ENCODE measurements at regions not wholly inside any gene's neighbourhood (a gene's known extent, or its start where the extent isn't known, plus 50 kb on each side); places are given as distances from the start of the nearest gene placed in this dataset.
"Not testable (repeated sequence)": the region's sequence is repeated elsewhere in the genome, so short reads cannot be mapped to it uniquely, and the experiment has no call there.

DNA sequence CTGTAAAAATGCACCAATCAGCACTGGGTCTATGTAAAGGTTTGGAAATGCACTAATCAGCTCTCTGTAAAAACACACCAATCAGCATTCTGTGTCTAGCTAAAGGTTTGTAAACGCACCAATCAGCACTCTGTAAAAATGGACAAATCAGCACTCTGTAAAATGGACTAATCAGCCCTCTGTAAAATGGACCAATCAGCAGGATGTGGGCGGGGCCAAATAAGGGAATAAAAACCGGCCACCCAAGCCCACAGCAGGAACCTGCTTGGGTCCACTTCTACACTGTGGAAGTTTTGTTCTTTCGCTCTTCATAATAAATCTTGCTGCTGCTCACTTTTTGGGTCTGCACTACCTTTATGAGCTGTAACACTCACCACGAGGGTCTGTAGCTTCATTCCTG lies 101.0 kb downstream of the SMC2 start:
- H3K27me3 Mint-ChIP-seq, H3K36me3 Mint-ChIP-seq: not testable (repeated sequence)

DNA sequence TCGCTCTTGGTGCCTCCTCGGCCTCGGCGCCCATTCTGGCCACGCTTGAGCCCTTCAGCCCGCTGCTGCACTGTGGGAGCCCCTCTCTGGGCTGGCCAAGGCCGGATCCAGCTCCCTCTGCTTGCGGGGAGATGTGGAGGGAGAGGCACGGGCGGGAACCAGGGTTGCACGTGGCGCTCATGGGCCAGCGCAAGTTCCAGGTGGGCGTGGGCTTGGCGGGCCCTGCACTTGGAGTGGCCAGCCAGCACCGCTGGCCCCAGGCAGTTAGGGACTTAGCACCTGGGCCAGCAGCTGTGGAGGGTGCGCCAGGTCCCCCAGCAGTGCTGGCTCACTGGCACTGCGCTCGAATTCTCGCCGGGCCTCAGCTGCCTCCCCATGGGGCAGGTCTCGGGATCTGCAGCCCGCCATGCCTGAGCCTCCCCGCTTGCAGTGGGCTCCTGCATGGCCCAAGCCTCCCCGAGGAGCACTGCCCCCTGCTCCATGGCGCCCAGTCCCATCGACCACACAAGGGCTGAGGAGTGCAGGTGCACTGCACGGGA lies 106.4 kb downstream of the SMC2 start:
- Mint-ChIP-seq H3K27ac (no peak overlapping the region), H3K9me3 (peaks cover 0 to 1% of the 10 kb centered on the region in 2 donors), H3K4me3 (no peak overlapping the region), H3K36me3 (no peaks in the 10 kb centered on the region), H3K27me3 (no peaks in the 10 kb centered on the region), H3K4me1 (no peaks in the 10 kb centered on the region)
- DNase-seq (no peak), ATAC-seq (replicated peaks) (no peak)

More for the DNA sequence above, 101.0 kb downstream of the SMC2 start:
- not testable (repeated sequence) for DNase-seq; H3K4me3 Mint-ChIP-seq; ATAC-seq (replicated peaks); H3K27ac Mint-ChIP-seq; H3K4me1 Mint-ChIP-seq; H3K9me3 Mint-ChIP-seq

DNA sequence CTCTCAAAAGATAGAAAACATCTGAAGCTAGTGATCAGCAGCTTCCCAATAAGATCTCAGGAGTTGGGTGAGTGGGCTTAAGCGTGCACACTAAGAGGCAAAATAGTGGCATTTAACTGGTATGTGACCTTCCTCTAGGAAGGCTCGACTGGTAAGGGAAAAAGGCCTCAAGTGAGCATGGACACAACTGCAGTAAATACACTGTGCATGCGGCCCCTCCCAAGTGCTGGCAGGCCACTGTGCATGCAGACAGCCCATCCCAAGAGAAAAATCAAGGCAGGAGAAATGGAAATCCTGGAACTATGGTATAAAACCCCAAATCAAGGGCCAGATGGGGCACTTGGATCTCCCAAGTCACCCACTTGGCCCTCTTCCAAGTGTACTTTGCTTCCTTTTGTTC lies 112.7 kb downstream of the SMC2 start:
- Mint-ChIP-seq H3K4me3 (no peak overlapping the region), H3K27me3 (no peaks in the 10 kb centered on the region), H3K9me3 (no peaks in the 10 kb centered on the region), H3K27ac (no peak overlapping the region), H3K4me1 (no peaks in the 10 kb centered on the region), H3K36me3 (no peaks in the 10 kb centered on the region)
- ATAC-seq (replicated peaks) = no peak
- no peak for DNase-seq

DNA sequence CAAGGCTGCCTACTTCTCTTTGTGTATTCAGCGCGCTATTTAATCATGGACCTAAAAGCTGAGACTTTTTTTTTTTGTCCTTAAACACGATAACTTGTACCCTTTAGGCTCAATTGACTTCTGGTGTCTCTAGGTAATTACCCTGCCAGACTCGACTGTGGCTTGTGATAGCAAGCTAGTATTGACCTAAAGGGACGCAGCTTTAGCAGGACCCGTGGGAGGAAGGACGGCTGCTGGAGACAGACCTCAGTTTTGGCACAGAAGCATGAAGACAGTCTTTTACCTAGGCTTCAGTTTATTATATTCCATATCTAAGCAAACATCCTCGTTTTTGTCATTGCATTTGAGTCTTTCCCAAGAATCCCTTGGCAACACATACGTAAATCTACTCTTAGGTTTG lies 115.3 kb downstream of the SMC2 start:
- Mint-ChIP-seq H3K9me3 (peaks cover 4% of the 10 kb centered on the region in 2 donors), H3K4me3 (no peak overlapping the region), H3K4me1 (no peaks in the 10 kb centered on the region), H3K27me3 (no peaks in the 10 kb centered on the region), H3K36me3 (no peaks in the 10 kb centered on the region), H3K27ac (no peak overlapping the region)
- DNase-seq = no peak
- ATAC-seq (replicated peaks) = no peak

DNA sequence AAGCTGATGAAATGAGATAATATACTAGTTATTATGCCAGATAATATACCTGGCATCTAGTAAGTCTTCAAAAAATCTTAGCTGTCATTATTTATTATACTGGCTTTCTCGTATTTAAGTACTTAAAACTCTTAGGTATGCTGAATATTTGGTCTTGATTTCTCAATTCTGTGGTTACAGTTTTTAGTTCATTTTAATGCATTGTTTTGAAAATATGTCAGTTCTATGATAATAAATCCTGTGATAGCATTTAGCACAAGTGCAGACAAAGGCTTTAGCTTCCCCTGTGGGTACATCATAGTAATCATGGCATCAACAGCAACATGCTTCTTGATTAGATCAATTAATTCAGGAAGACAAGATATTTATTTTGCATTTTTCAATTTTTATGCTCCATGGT lies 133.0 kb downstream of the SMC2 start:
- no peak overlapping the region for H3K4me3 Mint-ChIP-seq
- DNase-seq (no peak), ATAC-seq (replicated peaks) (no peak)
- H3K36me3 Mint-ChIP-seq = no peaks in the 10 kb centered on the region
- H3K4me1 Mint-ChIP-seq = no peaks in the 10 kb centered on the region
- H3K27me3 Mint-ChIP-seq = no peaks in the 10 kb centered on the region
- no peaks in the 10 kb centered on the region for H3K9me3 Mint-ChIP-seq
- no peak overlapping the region for H3K27ac Mint-ChIP-seq

DNA sequence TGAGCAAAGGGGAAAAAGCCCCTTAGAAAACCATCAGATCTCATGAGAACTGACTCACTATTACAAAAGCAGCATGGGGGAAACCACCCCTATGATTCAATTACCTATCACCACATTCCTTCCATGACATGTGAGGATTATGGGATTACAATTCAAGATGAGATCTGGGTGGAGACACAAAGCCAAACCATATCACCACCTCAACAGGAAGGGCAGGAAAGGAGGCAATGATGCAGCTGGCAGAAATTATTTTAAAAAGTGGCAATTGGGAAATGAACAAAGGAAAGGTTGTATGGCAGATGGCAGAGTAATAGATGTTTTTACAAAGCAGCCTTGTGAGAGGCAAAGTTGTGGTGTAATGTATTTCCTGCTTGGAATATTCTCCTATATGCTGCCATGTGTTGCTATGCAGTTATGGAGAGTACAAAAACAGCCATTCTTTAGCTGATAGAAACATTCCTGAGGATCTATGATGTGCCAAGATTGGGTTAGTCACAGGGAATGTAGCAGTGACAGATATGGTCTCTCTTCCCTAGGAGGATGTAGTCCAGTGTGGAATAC lies 138.8 kb downstream of the SMC2 start:
- Mint-ChIP-seq H3K27me3 (no peaks in the 10 kb centered on the region), H3K9me3 (peaks cover 4% of the 10 kb centered on the region in 2 donors), H3K36me3 (no peaks in the 10 kb centered on the region), H3K4me1 (no peaks in the 10 kb centered on the region), H3K4me3 (no peak overlapping the region), H3K27ac (no peak overlapping the region)
- DNase-seq (no peak), ATAC-seq (replicated peaks) (no peak)

DNA sequence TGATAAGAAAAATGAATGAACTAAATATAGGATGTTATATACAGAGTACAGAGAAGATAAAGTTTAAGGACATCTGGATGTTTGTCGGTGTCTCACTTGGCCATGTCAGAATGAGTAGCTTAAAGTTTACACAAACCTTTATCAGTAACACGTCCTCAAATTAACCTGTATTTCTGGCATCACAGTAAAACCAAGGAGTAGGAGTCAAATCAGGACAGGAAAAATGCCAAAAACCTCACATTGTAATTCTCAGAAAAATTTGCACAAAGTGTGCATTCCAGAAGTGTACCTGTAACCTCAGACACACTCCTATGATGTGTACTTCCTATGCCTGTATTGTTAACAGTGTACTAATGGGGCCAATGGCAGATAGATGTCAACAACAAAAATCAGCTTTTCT lies 139.3 kb downstream of the SMC2 start:
- no peaks in the 10 kb centered on the region for H3K27me3 Mint-ChIP-seq
- no peaks in the 10 kb centered on the region for H3K4me1 Mint-ChIP-seq
- H3K27ac Mint-ChIP-seq = no peak overlapping the region
- no peak overlapping the region for H3K4me3 Mint-ChIP-seq
- H3K36me3 Mint-ChIP-seq = no peaks in the 10 kb centered on the region
- ATAC-seq (replicated peaks) (no peak), DNase-seq (no peak)
- peaks cover 4% of the 10 kb centered on the region in 2 donors for H3K9me3 Mint-ChIP-seq

DNA sequence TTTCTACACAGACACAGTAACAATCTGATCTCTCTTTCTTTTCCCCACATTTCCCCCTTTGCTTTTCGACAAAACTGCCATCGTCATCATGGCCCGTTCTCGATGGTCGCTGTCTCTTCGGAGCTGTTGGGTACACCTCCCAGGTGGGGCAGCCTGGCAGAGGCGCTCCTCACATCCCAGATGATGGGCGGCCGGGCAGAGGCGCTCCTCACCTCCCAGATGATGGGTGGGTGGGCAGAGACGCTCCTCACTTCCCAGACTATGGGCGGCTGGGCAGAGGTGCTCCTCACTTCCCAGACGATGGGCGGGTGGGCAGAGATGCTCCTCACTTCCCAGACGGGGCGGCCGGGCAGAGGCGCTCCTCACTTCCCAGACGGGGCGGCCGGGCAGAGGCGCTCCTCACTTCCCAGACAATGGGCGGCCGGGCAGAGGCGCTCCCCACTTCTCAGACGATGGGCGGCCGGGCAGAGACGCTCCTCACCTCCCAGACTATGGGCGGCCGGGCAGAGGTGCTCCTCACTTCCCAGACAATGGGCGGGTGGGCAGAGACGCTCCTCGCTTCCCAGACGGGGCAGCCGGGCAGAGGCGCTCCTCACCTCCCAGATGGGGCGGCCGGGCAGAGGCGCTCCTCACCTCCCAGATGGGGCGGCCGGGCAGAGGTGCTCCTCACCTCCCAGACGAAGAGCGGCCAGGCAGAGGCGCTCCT lies 140.7 kb downstream of the SMC2 start:
- H3K36me3 Mint-ChIP-seq; H3K27ac Mint-ChIP-seq; DNase-seq; H3K4me3 Mint-ChIP-seq; H3K27me3 Mint-ChIP-seq; H3K4me1 Mint-ChIP-seq; ATAC-seq (replicated peaks); H3K9me3 Mint-ChIP-seq: not testable (repeated sequence)

DNA sequence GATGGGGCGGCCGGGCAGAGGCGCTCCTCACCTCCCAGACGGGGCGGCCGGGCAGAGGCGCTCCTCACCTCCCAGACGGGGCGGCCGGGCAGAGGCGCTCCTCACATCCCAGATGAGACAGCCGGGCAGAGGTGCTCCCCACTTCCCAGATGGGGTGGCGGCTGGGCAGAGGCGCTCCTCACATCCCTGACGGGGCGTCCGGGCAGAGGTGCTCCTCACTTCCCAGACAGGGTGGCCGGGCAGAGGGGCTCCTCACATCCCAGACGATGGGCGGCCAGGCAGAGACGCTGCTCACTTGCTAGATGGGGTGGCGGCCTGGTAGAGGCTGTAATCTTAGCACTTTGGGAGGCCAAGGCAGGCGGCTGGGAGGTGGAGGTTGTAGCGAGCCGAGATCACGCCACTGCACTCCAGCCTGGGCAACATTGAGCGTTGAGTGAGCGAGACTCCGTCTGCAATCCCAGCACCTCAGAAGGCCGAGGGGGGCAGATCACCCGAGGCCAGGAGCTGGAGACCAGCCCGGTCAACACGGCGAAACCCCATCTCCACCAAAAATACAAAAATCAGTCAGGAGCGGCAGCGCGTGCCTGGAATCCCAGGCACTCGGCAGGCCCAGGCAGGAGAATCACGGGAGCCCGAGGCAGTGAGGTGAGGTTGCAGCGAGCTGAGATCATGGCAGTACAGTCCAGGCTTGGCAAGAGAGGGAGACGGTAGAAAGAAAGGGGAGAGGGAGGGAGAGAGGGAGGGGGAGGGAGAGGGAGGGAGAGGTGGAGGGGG lies 141.4 kb downstream of the SMC2 start:
- H3K36me3 Mint-ChIP-seq; H3K27ac Mint-ChIP-seq; H3K4me1 Mint-ChIP-seq; H3K27me3 Mint-ChIP-seq; DNase-seq; ATAC-seq (replicated peaks); H3K4me3 Mint-ChIP-seq; H3K9me3 Mint-ChIP-seq: not testable (repeated sequence)

DNA sequence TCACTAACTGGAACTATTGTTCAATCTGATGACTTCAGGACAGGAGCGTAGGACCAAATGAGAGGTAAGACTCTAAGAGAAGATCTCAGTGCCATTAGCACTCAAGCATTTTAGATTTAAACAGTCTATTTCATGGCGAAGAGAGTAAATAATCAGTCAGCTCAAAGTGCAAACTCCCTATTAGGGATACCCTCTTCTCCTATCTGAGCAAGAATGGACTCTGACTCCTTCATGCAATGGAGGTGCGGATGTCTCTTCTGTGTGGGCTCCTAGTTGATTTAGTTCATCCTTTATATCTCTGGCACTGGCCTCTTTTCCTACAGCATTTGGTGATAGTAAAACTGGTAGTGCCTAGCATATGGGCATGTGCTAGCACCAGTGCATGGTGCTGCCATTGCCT lies 144.6 kb downstream of the SMC2 start:
- H3K36me3 Mint-ChIP-seq = no peaks in the 10 kb centered on the region
- DNase-seq = no peak
- no peak overlapping the region for H3K4me3 Mint-ChIP-seq
- peaks cover 4 to 5% of the 10 kb centered on the region in 2 donors for H3K9me3 Mint-ChIP-seq
- no peaks in the 10 kb centered on the region for H3K4me1 Mint-ChIP-seq
- no peak for ATAC-seq (replicated peaks)
- H3K27ac Mint-ChIP-seq = no peak overlapping the region
- H3K27me3 Mint-ChIP-seq = no peaks in the 10 kb centered on the region

DNA sequence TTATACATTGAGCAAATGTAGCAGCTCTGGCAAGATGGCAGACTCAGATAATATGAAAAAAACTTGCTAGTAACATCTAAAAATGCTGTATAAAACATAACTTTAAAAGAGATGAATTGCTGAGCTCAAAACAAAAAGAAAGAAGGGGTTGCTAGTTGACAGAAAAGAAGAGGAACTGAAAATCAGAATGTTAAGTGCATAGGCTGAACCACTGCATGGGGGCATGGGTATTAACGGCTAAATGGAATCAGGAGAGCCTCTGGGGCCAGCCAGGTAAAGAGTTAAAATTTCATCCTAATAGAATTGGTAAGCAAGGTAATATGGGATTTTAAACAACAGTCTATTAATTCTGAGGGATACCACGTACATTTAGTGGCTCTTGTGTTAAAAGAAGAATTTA lies 146.8 kb downstream of the SMC2 start:
- no peaks in the 10 kb centered on the region for H3K4me1 Mint-ChIP-seq
- H3K9me3 Mint-ChIP-seq = peaks cover 0 to 2% of the 10 kb centered on the region in 2 donors
- no peak overlapping the region for H3K27ac Mint-ChIP-seq
- H3K36me3 Mint-ChIP-seq = no peaks in the 10 kb centered on the region
- no peak for DNase-seq
- no peak for ATAC-seq (replicated peaks)
- no peaks in the 10 kb centered on the region for H3K27me3 Mint-ChIP-seq
- no peak overlapping the region for H3K4me3 Mint-ChIP-seq

DNA sequence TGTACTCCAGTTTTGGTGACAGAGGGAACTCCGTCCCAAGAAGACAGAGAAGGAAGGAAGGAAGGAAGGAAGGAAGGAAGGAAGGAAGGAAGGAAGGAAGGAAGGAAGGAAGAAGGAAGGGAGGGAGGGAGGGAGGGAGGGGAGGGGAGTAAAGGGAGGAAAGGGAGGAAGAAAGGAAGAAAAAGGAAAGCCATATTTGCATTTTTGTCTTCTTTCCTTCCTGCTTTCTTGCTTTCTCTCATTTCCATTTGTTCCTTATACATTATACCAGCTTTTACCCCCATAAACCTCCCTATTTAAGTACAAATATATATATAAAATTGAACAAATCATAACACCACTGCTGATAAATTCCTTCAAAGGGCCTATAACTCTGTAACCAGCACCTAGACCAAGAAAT lies 151.8 kb downstream of the SMC2 start:
- H3K27me3 Mint-ChIP-seq = no peaks in the 10 kb centered on the region
- no peak for ATAC-seq (replicated peaks)
- H3K4me1 Mint-ChIP-seq = no peaks in the 10 kb centered on the region
- H3K4me3 Mint-ChIP-seq = no peak overlapping the region
- no peak for DNase-seq
- H3K9me3 Mint-ChIP-seq = peaks cover 0 to 2% of the 10 kb centered on the region in 2 donors
- peak overlapping the region; percentile 21 for H3K27ac Mint-ChIP-seq
- no peaks in the 10 kb centered on the region for H3K36me3 Mint-ChIP-seq

DNA sequence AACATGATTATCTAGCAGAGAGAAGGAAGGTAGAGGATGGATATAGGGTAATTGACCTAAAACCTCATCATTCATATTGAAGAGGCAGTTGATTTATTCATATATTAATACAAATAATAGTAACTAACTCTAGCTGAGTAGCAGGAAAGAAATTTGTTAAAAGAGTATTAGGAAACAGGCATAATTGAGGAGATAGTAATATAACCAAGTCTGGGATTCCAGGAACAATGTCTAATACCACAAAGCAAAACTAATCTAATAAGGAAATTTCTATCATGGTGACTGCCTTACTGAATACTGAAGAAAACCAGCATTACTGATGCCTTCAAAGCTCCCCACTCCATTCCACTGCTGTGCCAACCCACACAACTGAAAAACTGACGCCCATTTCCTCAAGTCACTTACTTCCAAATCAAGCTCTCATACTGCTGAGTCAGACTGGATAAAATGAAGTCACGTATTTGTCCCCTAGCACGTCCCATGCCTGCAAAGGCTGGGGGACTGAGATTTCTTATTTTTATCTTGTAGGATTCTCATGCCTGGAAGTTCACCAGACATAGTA lies 153.9 kb downstream of the SMC2 start:
- Mint-ChIP-seq H3K27ac (no peak overlapping the region), H3K27me3 (no peaks in the 10 kb centered on the region), H3K9me3 (peaks cover 5 to 9% of the 10 kb centered on the region in 2 donors), H3K4me1 (no peaks in the 10 kb centered on the region), H3K4me3 (no peak overlapping the region), H3K36me3 (no peaks in the 10 kb centered on the region)
- ATAC-seq (replicated peaks) (no peak), DNase-seq (no peak)

DNA sequence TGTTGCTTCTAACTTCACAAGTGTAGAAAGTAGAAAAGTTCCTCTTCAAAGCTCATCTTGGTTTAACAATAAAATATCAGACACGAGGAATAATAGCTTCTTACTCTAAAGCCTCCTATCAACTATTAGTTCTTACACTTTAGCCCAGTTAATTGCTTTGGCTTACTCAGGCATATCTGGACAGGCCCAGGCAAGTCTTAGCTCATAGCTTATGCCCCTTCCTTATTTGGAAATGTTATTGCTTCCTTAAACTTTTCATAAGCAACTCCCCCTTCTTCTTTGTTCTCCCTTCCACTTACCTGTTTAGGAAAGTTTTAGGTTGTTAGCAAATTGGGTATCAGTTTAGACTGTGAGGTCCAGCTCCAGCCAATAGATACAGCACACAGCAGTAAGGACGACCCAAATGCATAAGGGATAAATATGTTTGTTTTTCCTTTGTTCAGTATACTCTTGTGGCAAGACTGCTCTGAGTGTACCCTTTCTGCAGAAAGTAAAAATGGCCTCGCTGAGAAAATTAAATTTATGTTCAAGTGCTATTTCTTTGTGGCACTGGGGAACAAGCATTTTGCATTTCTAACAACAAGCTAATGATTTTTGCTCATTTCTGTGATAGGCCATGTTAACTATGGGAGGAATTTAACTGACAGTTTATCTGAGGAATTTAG lies 162.1 kb downstream of the SMC2 start:
- ATAC-seq (replicated peaks) = no peak

More for the DNA sequence above, 162.1 kb downstream of the SMC2 start:
- Mint-ChIP-seq H3K4me3 (no peak overlapping the region), H3K4me1 (no peaks in the 10 kb centered on the region), H3K27ac (no peak overlapping the region), H3K27me3 (peaks cover 0 to 6% of the 10 kb centered on the region in 2 donors), H3K9me3 (peaks cover 12 to 13% of the 10 kb centered on the region in 2 donors), H3K36me3 (no peaks in the 10 kb centered on the region)
- no peak for DNase-seq
